Dermis microvascular lymphatic vessel endothelial cell (primary cell): ENCODE measurements at regions not wholly inside any gene's neighbourhood (a gene's known extent, or its start where the extent isn't known, plus 50 kb on each side); places are given as distances from the start of the nearest gene placed in this dataset.

Experiments
- DNase-seq, 2 donors: peaks; one replicate each; pipeline versions ENCODE4 v3.0.0 to v3.0.0-alpha.2; 2010; ENCODE audit warnings: low read depth in 2 of 2

- DNase-seq, result no peak
These were observed 469.8 kb upstream of the CPEB2 start for GRCh38 chr4:14532436-14532835.

- no peak for DNase-seq
These were observed 463.0 kb upstream of the CPEB2 start for GRCh38 chr4:14539246-14539645.

GRCh38 chr4:14545163-14545562, 457.1 kb upstream of the CPEB2 start:
- DNase-seq, result no peak

GRCh38 chr4:14545807-14546206, 456.5 kb upstream of the CPEB2 start:
- DNase-seq, result no peak

- DNase-seq, result no peak
These were observed 450.2 kb upstream of the CPEB2 start for GRCh38 chr4:14552119-14552518.

GRCh38 chr4:14559646-14560045, 442.6 kb upstream of the CPEB2 start:
- no peak for DNase-seq

- DNase-seq, result no peak
These were observed 441.7 kb upstream of the CPEB2 start for GRCh38 chr4:14560577-14560976.

- DNase-seq, result no peak
These were observed 439.4 kb upstream of the CPEB2 start for GRCh38 chr4:14562901-14563300.

GRCh38 chr4:14564281-14564680, 438.0 kb upstream of the CPEB2 start:
- no peak for DNase-seq

- DNase-seq, result no peak
These were observed 435.8 kb upstream of the CPEB2 start for GRCh38 chr4:14566518-14566917.

GRCh38 chr4:14568351-14568750, 433.9 kb upstream of the CPEB2 start:
- no peak for DNase-seq

- no peak for DNase-seq
These were observed 427.0 kb upstream of the CPEB2 start for GRCh38 chr4:14575289-14575688.

- DNase-seq, result no peak
These were observed 426.4 kb upstream of the CPEB2 start for GRCh38 chr4:14575919-14576318.

- no peak for DNase-seq
These were observed 422.2 kb upstream of the CPEB2 start for GRCh38 chr4:14580061-14580460.

- DNase-seq, result no peak
These were observed 420.5 kb upstream of the CPEB2 start for GRCh38 chr4:14581741-14582140.

GRCh38 chr4:14582677-14583076, 419.6 kb upstream of the CPEB2 start:
- no peak for DNase-seq

GRCh38 chr4:14583331-14583730, 418.9 kb upstream of the CPEB2 start:
- DNase-seq, result no peak

- DNase-seq, result no peak
These were observed 418.5 kb upstream of the CPEB2 start for GRCh38 chr4:14583752-14584151.

- DNase-seq, result no peak
These were observed 409.3 kb upstream of the CPEB2 start for GRCh38 chr4:14592950-14593349.

GRCh38 chr4:14596028-14596427, 406.3 kb upstream of the CPEB2 start:
- DNase-seq, result no peak

- no peak for DNase-seq
These were observed 405.8 kb upstream of the CPEB2 start for GRCh38 chr4:14596437-14596836.

GRCh38 chr4:14596904-14597303, 405.4 kb upstream of the CPEB2 start:
- DNase-seq, result no peak

- no peak for DNase-seq
These were observed 400.1 kb upstream of the CPEB2 start for GRCh38 chr4:14602206-14602605.

GRCh38 chr4:14607001-14607400, 395.3 kb upstream of the CPEB2 start:
- DNase-seq, result no peak

- no peak for DNase-seq
These were observed 394.7 kb upstream of the CPEB2 start for GRCh38 chr4:14607578-14607977.
